NCI-H526 treated with DMSO at 0.1 percent for 48 hours (cell line): ENCODE measurements at regions not wholly inside any gene's neighbourhood (a gene's known extent, or its start where the extent isn't known, plus 50 kb on each side); places are given as distances from the start of the nearest gene placed in this dataset.
"Not testable (repeated sequence)": the region's sequence is repeated elsewhere in the genome, so short reads cannot be mapped to it uniquely, and the experiment has no call there.

ENCODE experiments used
- DNase-seq: peaks from one replicate; lab custom pipeline; 2025; lab: John Stamatoyannopoulos, UW

DNA sequence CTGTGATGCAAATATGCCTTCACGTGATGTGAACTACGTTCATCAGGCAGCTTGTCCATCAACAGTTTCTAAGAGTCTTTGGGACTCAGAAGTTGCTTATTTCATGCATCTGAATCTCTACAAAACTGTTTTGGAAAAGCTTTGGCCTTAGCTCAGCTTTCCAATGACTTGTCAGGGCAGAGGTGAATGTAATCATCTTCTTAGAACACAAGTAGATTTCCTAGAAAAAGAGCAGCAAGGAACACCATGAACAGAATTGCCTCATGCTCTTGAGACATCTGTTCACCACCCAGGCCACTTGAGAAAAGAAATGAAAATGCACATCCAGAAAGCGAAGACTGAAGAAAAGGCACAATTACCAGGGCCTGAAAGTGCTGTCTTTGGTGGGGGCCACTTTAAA is 105.8 kb upstream of the PDHA1 start:
- DNase-seq: no peak

- DNase-seq: no peak
Observed at GRCh38 chrX:19243431-19243830, 100.3 kb upstream of the PDHA1 start.

GRCh38 chrX:19244921-19245320 is 98.8 kb upstream of the PDHA1 start:
- not testable (repeated sequence) for DNase-seq

- DNase-seq: no peak
Observed at GRCh38 chrX:19245711-19246269, 97.9 kb upstream of the PDHA1 start.

- no peak for DNase-seq
Observed at GRCh38 chrX:19256986-19257385, 86.7 kb upstream of the PDHA1 start.

- not testable (repeated sequence) for DNase-seq
Observed at GRCh38 chrX:19261026-19261425, 82.7 kb upstream of the PDHA1 start.

- DNase-seq: no peak
Observed at GRCh38 chrX:19270727-19271126, 73.0 kb upstream of the PDHA1 start.

GRCh38 chrX:19272452-19272851 is 71.3 kb upstream of the PDHA1 start:
- DNase-seq: no peak

GRCh38 chrX:19280636-19281035 is 63.1 kb upstream of the PDHA1 start:
- DNase-seq: no peak

DNA sequence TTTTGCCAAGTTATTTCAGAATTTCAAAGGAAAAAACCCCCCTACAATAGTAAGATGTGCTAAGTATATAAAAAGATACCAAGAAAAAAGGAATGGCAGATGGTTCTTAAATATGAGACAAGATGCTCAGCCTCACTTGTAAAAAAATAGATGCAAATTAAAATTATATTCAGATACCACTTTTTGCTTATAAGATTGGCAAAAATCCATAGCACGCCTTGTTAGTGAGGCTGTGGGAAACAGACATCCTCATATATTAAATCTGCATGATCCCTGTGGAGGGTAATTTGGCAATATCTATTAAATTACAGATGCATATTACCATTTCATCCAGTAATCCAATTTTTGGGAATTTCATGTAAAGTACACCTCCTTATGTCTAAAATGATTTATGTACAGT is 62.5 kb upstream of the PDHA1 start:
- no peak for DNase-seq

DNA sequence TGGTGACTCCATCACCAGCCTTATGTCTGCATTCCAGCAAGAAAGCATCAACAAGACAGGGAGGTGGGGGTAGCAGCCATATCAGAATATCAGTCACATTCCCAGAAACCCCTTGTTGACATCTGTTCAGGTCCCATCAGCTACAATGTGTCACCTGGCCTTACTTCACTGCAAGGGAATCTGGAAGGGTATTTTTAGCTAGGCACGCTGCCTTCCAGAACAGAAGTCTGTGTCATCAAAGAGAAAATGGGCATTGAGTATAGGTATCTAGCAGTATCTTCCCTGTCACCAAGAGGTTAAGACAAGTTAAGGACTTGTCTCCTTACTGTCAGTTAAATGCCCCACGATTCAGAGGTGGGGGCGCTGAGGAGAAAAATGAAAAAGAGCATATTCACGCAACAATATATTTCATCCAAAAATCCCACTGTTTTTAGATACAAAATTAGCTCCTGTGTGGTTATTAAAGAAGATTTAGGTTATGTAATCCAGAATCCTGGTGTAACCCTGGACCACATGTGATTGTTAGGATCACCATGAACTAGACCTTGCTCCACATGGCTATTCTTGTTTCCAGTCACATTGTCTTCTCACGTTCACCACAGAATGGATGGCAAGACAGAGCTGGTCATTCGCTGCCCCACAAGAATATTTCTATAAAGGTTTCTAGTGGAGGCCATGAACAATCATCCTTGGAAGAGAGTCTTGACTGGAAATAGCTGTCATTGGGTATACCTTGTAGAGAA is 60.0 kb upstream of the PDHA1 start:
- DNase-seq: no peak

DNA sequence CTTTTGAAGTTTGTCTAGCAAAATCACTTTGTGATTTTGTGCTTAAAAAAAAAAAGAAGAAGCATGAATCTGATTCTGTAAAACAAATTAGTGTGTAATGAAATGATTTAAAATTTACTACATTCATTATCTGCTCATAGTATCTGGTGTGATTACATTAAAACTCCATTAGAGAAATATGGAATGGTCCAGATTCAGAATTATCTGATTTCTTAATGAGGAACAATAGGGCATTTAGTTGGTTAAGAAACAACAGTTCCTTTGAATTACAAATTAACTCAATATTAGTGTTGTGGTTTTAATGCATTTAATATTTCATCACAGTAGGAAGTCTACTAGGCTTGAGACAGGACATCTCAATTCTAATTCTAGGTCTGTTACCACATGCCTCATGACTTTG is 57.9 kb upstream of the PDHA1 start:
- DNase-seq: no peak

- DNase-seq: no peak
Observed at GRCh38 chrX:19291086-19291485, 52.6 kb upstream of the PDHA1 start.

- DNase-seq: no peak
Observed at GRCh38 chrX:19293606-19294325, 50.0 kb upstream of the PDHA1 start.
